ENCODE measurements at regions not wholly inside any gene's neighbourhood (a gene's known extent, or its start where the extent isn't known, plus 50 kb on each side); places are given as distances from the start of the nearest gene placed in this dataset.

- TF ChIP-seq, protein P1, sequence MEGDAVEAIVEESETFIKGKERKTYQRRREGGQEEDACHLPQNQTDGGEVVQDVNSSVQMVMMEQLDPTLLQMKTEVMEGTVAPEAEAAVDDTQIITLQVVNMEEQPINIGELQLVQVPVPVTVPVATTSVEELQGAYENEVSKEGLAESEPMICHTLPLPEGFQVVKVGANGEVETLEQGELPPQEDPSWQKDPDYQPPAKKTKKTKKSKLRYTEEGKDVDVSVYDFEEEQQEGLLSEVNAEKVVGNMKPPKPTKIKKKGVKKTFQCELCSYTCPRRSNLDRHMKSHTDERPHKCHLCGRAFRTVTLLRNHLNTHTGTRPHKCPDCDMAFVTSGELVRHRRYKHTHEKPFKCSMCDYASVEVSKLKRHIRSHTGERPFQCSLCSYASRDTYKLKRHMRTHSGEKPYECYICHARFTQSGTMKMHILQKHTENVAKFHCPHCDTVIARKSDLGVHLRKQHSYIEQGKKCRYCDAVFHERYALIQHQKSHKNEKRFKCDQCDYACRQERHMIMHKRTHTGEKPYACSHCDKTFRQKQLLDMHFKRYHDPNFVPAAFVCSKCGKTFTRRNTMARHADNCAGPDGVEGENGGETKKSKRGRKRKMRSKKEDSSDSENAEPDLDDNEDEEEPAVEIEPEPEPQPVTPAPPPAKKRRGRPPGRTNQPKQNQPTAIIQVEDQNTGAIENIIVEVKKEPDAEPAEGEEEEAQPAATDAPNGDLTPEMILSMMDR (IDR thresholded peaks at IDR 0.05; ENCODE audit: insufficient read depth, low read length) = peak; percentile 81
- H3K4me3 ChIP-seq (ENCODE audit: low read depth, low read length) = no peak overlapping the region
Measured at GRCh38 chr20:9912858-9913434, 74.1 kb upstream of the PAK5 start.

GRCh38 chr20:9912290-9912689, 73.4 kb upstream of the PAK5 start:
- TF ChIP-seq, protein P1 (IDR thresholded peaks at IDR 0.05; ENCODE audit: insufficient read depth, low read length) = no peak
- H3K4me3 ChIP-seq (ENCODE audit: low read depth, low read length) = no peak overlapping the region
- no peak for DNase-seq (ENCODE audit: low read depth)

More at GRCh38 chr20:9912858-9913434, 74.1 kb upstream of the PAK5 start:
- peak; percentile 53 for DNase-seq (ENCODE audit: low read depth)

DNA sequence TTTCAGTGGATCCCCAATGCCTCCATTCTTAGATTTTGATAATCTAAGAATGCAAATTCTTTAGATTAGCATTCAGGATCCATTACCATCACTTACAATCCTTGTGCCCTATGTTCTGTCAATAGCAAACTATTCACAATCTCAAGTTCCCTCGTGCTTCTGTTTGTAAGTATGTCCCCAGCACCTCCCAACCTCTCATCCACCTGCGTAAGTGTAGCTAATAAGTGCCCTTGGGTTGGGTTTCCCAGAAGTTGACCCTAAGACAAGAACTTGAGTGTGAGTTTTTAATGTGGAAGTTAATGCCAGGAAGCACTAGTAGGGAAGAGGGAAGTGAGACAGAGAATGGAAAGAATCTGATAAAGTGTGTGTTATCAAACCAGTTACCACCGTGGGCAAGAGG, 72.6 kb upstream of the PAK5 start:
- no peak for DNase-seq (ENCODE audit: low read depth)
- TF ChIP-seq, protein P1 (IDR thresholded peaks at IDR 0.05; ENCODE audit: insufficient read depth, low read length) = no peak
- H3K4me3 ChIP-seq (ENCODE audit: low read depth, low read length) = no peak overlapping the region

GRCh38 chr20:9909167-9909566, 70.3 kb upstream of the PAK5 start:
- DNase-seq (ENCODE audit: low read depth) = no peak
- TF ChIP-seq, protein P1 (IDR thresholded peaks at IDR 0.05; ENCODE audit: insufficient read depth, low read length) = no peak
- H3K4me3 ChIP-seq (ENCODE audit: low read depth, low read length) = no peak overlapping the region

DNA sequence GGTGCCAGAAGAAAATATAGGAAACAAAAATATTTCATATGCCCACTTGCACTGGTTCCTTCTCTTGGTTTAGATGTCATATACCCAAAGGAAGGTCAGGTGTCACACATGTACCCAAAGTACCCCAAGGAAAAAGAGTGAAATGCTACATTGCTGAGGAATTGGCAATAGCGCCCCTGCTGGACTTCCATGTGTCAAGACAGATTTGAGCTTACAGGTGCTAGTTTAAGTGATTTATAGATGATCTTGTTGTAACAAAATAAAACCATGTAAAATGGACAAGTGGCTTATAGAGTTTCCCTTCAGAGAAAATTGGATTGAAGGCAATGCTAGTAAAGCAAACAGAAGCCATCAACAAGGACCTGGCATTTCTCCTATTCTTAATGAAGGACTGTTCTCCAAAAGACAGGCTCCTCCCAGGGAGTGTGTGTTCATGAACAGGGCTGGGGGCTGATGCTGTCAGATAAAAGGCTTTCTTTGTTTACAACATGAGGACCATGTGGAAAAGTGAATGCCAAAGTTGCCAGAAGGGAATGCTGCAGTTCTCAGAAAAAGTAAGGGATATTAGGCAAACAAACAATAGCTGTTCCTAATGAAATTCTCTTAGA, 64.3 kb upstream of the PAK5 start:
- no peak for DNase-seq (ENCODE audit: low read depth)
- H3K4me3 ChIP-seq (ENCODE audit: low read depth, low read length) = no peak overlapping the region
- TF ChIP-seq, protein P1 (IDR thresholded peaks at IDR 0.05; ENCODE audit: insufficient read depth, low read length) = peak; percentile 29

- TF ChIP-seq, protein P1 (IDR thresholded peaks at IDR 0.05; ENCODE audit: insufficient read depth, low read length) = no peak
- no peak for DNase-seq (ENCODE audit: low read depth)
- no peak overlapping the region for H3K4me3 ChIP-seq (ENCODE audit: low read depth, low read length)
Measured at GRCh38 chr20:9889270-9889981, 50.5 kb upstream of the PAK5 start.
